ENCODE measurements at regions not wholly inside any gene's neighbourhood (a gene's known extent, or its start where the extent isn't known, plus 50 kb on each side); places are given as distances from the start of the nearest gene placed in this dataset.

DNA sequence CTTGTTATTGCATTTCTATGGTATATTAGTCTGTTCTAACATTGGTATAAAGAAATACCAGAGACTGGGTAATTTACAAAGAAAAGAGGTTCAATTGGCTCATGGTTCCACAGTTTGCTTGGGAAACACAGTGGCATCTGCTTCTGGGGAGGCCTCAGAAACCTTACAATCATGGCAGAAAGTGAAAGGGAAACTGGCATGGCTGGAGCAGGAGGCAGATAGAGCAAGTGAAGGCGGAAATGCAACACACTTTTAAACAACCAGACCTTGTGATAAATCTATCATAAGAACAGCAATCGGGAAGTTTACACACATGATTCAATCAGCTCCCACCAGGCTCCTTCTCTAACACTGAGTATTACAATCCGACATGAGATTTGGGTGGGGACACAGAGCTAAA is 346.6 kb upstream of the GNPDA2 start:
- no peaks in the 10 kb centered on the region for H3K79me2 ChIP-seq (ENCODE audit: insufficient read depth, low read length)
- no peaks in the 10 kb centered on the region for H3K4me1 Mint-ChIP-seq (ENCODE audit: low read depth, unreplicated experiment)
- no peak overlapping the region for H3K4me3 ChIP-seq (ENCODE audit: insufficient read depth, low read depth, low read length)
- no peaks in the 10 kb centered on the region for H4K20me1 ChIP-seq (ENCODE audit: insufficient read depth, low read length)
- H3K4me1 ChIP-seq (ENCODE audit: insufficient read depth, low read length): no peaks in the 10 kb centered on the region
- H3K27me3 Mint-ChIP-seq (ENCODE audit: low read depth, unreplicated experiment): no peaks in the 10 kb centered on the region
- no peak overlapping the region for H3K27ac Mint-ChIP-seq (ENCODE audit: unreplicated experiment)
- H3K9me3 Mint-ChIP-seq (ENCODE audit: unreplicated experiment): no peaks in the 10 kb centered on the region
- H3K9ac ChIP-seq (ENCODE audit: low read length): no peak overlapping the region
- TF ChIP-seq EZH2 (IDR thresholded peaks at IDR 0.05; ENCODE audit: insufficient read depth, low read length) (no peak), CTCF (IDR thresholded peaks at IDR 0.05; ENCODE audit: insufficient read depth, low read depth, low read length) (no peak)
- no peak overlapping the region for H3K4me3 Mint-ChIP-seq (ENCODE audit: unreplicated experiment)
- no peaks in the 10 kb centered on the region for H3K36me3 ChIP-seq (ENCODE audit: insufficient read depth, low read length)
- FAIRE-seq (no peak), DNase-seq (ENCODE audit: low read depth) (no peak)
- no peak overlapping the region for H3K4me2 ChIP-seq (ENCODE audit: low read length)
- H3K9me3 ChIP-seq (ENCODE audit: insufficient read depth, low read depth, low read length): no peaks in the 10 kb centered on the region
- H3K36me3 Mint-ChIP-seq (ENCODE audit: low read depth, unreplicated experiment): no peaks in the 10 kb centered on the region
- H2AFZ ChIP-seq (ENCODE audit: low read depth, low read length): no peak overlapping the region
- H3K27me3 ChIP-seq (ENCODE audit: insufficient read depth, low read length): no peaks in the 10 kb centered on the region
- no peak overlapping the region for H3K27ac ChIP-seq (ENCODE audit: low read depth, low read length)

DNA sequence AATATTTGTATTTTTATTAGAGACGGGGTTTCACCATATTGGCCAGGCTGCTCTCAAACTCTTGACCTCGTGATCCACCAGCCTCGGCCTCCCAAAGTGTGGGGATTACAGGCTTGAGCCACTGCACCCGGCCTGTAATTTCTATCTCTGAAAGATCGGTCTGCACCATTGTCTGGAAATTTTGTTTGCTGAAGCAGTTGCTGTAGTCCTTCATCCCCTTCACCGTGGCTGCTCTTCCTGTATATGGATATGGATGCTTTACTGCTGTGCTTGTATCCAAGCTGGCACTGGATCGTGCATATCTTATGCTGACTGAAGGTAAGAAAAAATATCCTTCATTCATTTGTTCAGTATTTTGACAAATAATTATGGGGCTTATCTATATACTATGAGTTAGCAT is 338.4 kb upstream of the GNPDA2 start:
- FAIRE-seq (no peak), DNase-seq (ENCODE audit: low read depth) (no peak)
- H3K9me3 Mint-ChIP-seq (ENCODE audit: unreplicated experiment): peaks cover 8% of the 10 kb centered on the region
- Histone ChIP-seq H3K4me2 (ENCODE audit: low read length) (no peak overlapping the region), H3K36me3 (ENCODE audit: insufficient read depth, low read length) (no peaks in the 10 kb centered on the region), H2AFZ (ENCODE audit: low read depth, low read length) (no peak overlapping the region), H3K9ac (ENCODE audit: low read length) (no peak overlapping the region), H3K27ac (ENCODE audit: low read depth, low read length) (no peak overlapping the region), H3K79me2 (ENCODE audit: insufficient read depth, low read length) (no peaks in the 10 kb centered on the region), H3K4me3 (ENCODE audit: insufficient read depth, low read depth, low read length) (no peak overlapping the region), H3K4me1 (ENCODE audit: insufficient read depth, low read length) (no peaks in the 10 kb centered on the region), H3K9me3 (ENCODE audit: insufficient read depth, low read depth, low read length) (no peaks in the 10 kb centered on the region), H4K20me1 (ENCODE audit: insufficient read depth, low read length) (no peaks in the 10 kb centered on the region), H3K27me3 (ENCODE audit: insufficient read depth, low read length) (no peaks in the 10 kb centered on the region)
- H3K27me3 Mint-ChIP-seq (ENCODE audit: low read depth, unreplicated experiment): no peaks in the 10 kb centered on the region
- no peaks in the 10 kb centered on the region for H3K36me3 Mint-ChIP-seq (ENCODE audit: low read depth, unreplicated experiment)
- no peak overlapping the region for H3K27ac Mint-ChIP-seq (ENCODE audit: unreplicated experiment)
- no peak overlapping the region for H3K4me3 Mint-ChIP-seq (ENCODE audit: unreplicated experiment)
- no peak for TF ChIP-seq EZH2 (IDR thresholded peaks at IDR 0.05; ENCODE audit: insufficient read depth, low read length)
- TF ChIP-seq CTCF (IDR thresholded peaks at IDR 0.05; ENCODE audit: insufficient read depth, low read depth, low read length): no peak
- H3K4me1 Mint-ChIP-seq (ENCODE audit: low read depth, unreplicated experiment): no peaks in the 10 kb centered on the region

- no peak for TF ChIP-seq EZH2 (IDR thresholded peaks at IDR 0.05; ENCODE audit: insufficient read depth, low read length)
- TF ChIP-seq CTCF (IDR thresholded peaks at IDR 0.05; ENCODE audit: insufficient read depth, low read depth, low read length): no peak
- no peak overlapping the region for H2AFZ ChIP-seq (ENCODE audit: low read depth, low read length)
- no peak overlapping the region for H3K9ac ChIP-seq (ENCODE audit: low read length)
- H3K27ac ChIP-seq (ENCODE audit: low read depth, low read length): no peak overlapping the region
- FAIRE-seq (no peak), DNase-seq (ENCODE audit: low read depth) (no peak)
- H3K9me3 ChIP-seq (ENCODE audit: insufficient read depth, low read depth, low read length): no peaks in the 10 kb centered on the region
- no peaks in the 10 kb centered on the region for H3K36me3 Mint-ChIP-seq (ENCODE audit: low read depth, unreplicated experiment)
- H3K27ac Mint-ChIP-seq (ENCODE audit: unreplicated experiment): no peak overlapping the region
- no peaks in the 10 kb centered on the region for H3K79me2 ChIP-seq (ENCODE audit: insufficient read depth, low read length)
- no peaks in the 10 kb centered on the region for H3K4me1 ChIP-seq (ENCODE audit: insufficient read depth, low read length)
- H3K27me3 Mint-ChIP-seq (ENCODE audit: low read depth, unreplicated experiment): no peaks in the 10 kb centered on the region
- H3K36me3 ChIP-seq (ENCODE audit: insufficient read depth, low read length): no peaks in the 10 kb centered on the region
- H3K9me3 Mint-ChIP-seq (ENCODE audit: unreplicated experiment): peaks cover 8% of the 10 kb centered on the region
- no peak overlapping the region for H3K4me2 ChIP-seq (ENCODE audit: low read length)
- no peaks in the 10 kb centered on the region for H4K20me1 ChIP-seq (ENCODE audit: insufficient read depth, low read length)
- H3K27me3 ChIP-seq (ENCODE audit: insufficient read depth, low read length): no peaks in the 10 kb centered on the region
- H3K4me1 Mint-ChIP-seq (ENCODE audit: low read depth, unreplicated experiment): no peaks in the 10 kb centered on the region
- no peak overlapping the region for H3K4me3 Mint-ChIP-seq (ENCODE audit: unreplicated experiment)
- H3K4me3 ChIP-seq (ENCODE audit: insufficient read depth, low read depth, low read length): no peak overlapping the region
Measured at GRCh38 chr4:45063696-45064095, 337.3 kb upstream of the GNPDA2 start.

Measured in astrocyte (in vitro differentiated cells and primary cell).